ENCODE measurements at regions not wholly inside any gene's neighbourhood (a gene's known extent, or its start where the extent isn't known, plus 50 kb on each side); places are given as distances from the start of the nearest gene placed in this dataset.

DNA sequence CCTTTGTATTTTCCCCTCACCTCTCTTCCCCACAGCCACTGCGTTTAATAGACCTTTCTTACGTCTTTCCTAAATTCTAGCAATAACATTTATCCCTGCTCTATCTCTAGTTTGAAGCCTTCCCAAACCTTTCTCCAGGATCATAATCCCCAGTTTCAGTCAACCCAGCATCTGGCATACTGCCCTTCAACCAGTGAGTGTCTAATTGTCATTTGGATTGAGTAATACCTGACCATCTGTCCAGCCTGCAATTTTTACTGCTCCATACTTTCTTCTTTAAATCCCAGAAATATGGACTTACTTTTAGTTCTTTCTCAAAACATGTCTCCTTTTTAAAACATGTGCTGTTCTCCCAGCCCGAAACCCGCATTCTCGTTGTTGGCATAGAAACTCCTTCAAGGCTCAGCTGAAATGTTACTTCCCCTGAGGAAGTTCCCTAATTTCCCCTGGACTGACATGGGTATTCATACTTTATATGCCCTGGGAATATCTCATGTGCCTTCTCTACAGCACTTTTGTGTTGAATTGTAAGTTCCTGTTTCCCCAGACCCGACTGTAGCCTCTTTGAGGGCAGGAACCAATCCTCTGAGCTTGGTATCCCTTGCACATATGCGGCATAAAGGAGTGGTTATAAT lies 65.1 kb upstream of the ETV6 start:
- no peak for TF ChIP-seq CTCF (conservative IDR thresholded peaks at IDR 0.05; ENCODE audit: low read depth in 2 of 2)
- TF ChIP-seq EZH2phosphoT487 (IDR thresholded peaks at IDR 0.05; ENCODE audit: unreplicated experiment), result no peak
- no peak for TF ChIP-seq REST (IDR thresholded peaks at IDR 0.05; ENCODE audit: unreplicated experiment)
- no peak for TF ChIP-seq POLR2AphosphoS5 (IDR thresholded peaks at IDR 0.05; ENCODE audit: low read depth)
